ENCODE measurements at regions not wholly inside any gene's neighbourhood (a gene's known extent, or its start where the extent isn't known, plus 50 kb on each side); places are given as distances from the start of the nearest gene placed in this dataset.

GRCh38 chr11:79919350-79919749 is 478.5 kb upstream of the TENM4 start:
- TF ChIP-seq CTCF (IDR thresholded peaks at IDR 0.05; ENCODE audit: poor library complexity) (no peak), EZH2 (IDR thresholded peaks at IDR 0.05; ENCODE audit: borderline replicate concordance) (no peak)
